ENCODE measurements at regions not wholly inside any gene's neighbourhood (a gene's known extent, or its start where the extent isn't known, plus 50 kb on each side); places are given as distances from the start of the nearest gene placed in this dataset.

- H3K14ac ChIP-seq (ENCODE audit: insufficient read length), result no peak overlapping the region
- no peak for DNase-seq (ENCODE audit: low read depth in 1 of 2, low spot score in 2 of 2)
- no peak overlapping the region for H3K18ac ChIP-seq (ENCODE audit: extremely low read depth, low read length)
- no peak overlapping the region for H3K4me2 ChIP-seq (ENCODE audit: insufficient read depth in 1 of 2, low read depth in 2 of 2, low read length in 2 of 2)
- no peak overlapping the region for H2BK12ac ChIP-seq (ENCODE audit: low read depth, low read length)
- H3K4me3 ChIP-seq (ENCODE audit: extremely low read depth in 1 of 4, insufficient read depth in 2 of 4, low read depth in 3 of 4, low read length in 4 of 4), result no peak overlapping the region
- H4K20me1 ChIP-seq (replicated peaks in 1 of 2; ENCODE audit: control insufficient read depth in 1 of 2, insufficient read depth in 2 of 2, low read length in 2 of 2), result no peaks in the 10 kb centered on the region
- WGBS, 2 experiments (ENCODE audit: extremely low coverage in 1 of 2, insufficient coverage in 1 of 2, insufficient read length in 1 of 2, insufficient replicate concordance in 2 of 2, low coverage in 1 of 2, low lambda C conversion rate in 2 of 2, missing lambda C conversion rate in 1 of 2), result 93% methylated on average over 1 of the region's 1 CpG; no CpG with 5 or more reads in 1 of the 2 experiments
- no peaks in the 10 kb centered on the region for H3K23me2 ChIP-seq (ENCODE audit: low read depth, low read length)
- H2BK15ac ChIP-seq (ENCODE audit: low read length), result no peak overlapping the region
- H3K4me1 ChIP-seq (replicated peaks in 1 of 4; ENCODE audit: control insufficient read depth in 3 of 4, insufficient read depth in 4 of 4, low read length in 3 of 4), result no peaks in the 10 kb centered on the region
- H3K56ac ChIP-seq (replicated peaks; ENCODE audit: insufficient read length, low read depth, low read length), result no peak overlapping the region
- H3K4ac ChIP-seq (replicated peaks; ENCODE audit: insufficient read length, low read depth, low read length), result no peak overlapping the region
- no peaks in the 10 kb centered on the region for H3K27me3 ChIP-seq (replicated peaks in 1 of 4; ENCODE audit: control insufficient read depth in 3 of 4, extremely low read depth in 1 of 4, insufficient read depth in 3 of 4, low read length in 3 of 4)
- no peak overlapping the region for H2BK120ac ChIP-seq (replicated peaks; ENCODE audit: low read depth, low read length)
- H3K23ac ChIP-seq (ENCODE audit: insufficient read length), result no peak overlapping the region
- H3K79me2 ChIP-seq (ENCODE audit: control insufficient read depth in 1 of 2, insufficient read depth in 2 of 2, low read length in 2 of 2), result no peaks in the 10 kb centered on the region
- H3K27ac ChIP-seq (ENCODE audit: low read depth, low read length), result no peak overlapping the region
- no peak overlapping the region for H2AFZ ChIP-seq (ENCODE audit: low read length)
- H3K36me3 ChIP-seq (ENCODE audit: control insufficient read depth in 2 of 4, insufficient read depth in 4 of 4, low read length in 3 of 4), result no peaks in the 10 kb centered on the region
- no peak overlapping the region for H4K8ac ChIP-seq (ENCODE audit: extremely low read depth, insufficient read depth, low read length)
- FAIRE-seq, result no peak
- H3K9me3 ChIP-seq (ENCODE audit: insufficient read depth in 2 of 2, low read depth in 1 of 2, low read length in 1 of 2), result no peaks in the 10 kb centered on the region
- H2BK5ac ChIP-seq (ENCODE audit: low read depth, low read length), result no peak overlapping the region
- ChIA-PET CTCF (ENCODE audit: partially characterized antibody) (no interaction called here), POLR2A (ENCODE audit: partially characterized antibody) (no interaction called here)
- H3K9ac ChIP-seq (replicated peaks in 1 of 4; ENCODE audit: extremely low read depth in 1 of 4, low read depth in 3 of 4, low read length in 3 of 4), result no peak overlapping the region
- H3K79me1 ChIP-seq (ENCODE audit: low read depth, low read length), result no peaks in the 10 kb centered on the region
- TF ChIP-seq SUZ12 (IDR thresholded peaks at IDR 0.05; ENCODE audit: low read length) (no peak), SP1 (IDR thresholded peaks at IDR 0.05; ENCODE audit: low read depth, low read length) (no peak), EGR1 (IDR thresholded peaks at IDR 0.05; ENCODE audit: borderline replicate concordance, low read depth, low read length) (no peak), CTCF (IDR thresholded peaks at IDR 0.05; ENCODE audit: control extremely low read depth in 1 of 3, insufficient read depth in 1 of 3, low read depth in 1 of 3, low read length in 3 of 3) (no peak), ZNF274 (IDR thresholded peaks at IDR 0.05; ENCODE audit: borderline replicate concordance, extremely low read depth, low read length) (no peak), SIRT6 (IDR thresholded peaks at IDR 0.05; ENCODE audit: low read length) (no peak)
- H4K91ac ChIP-seq (replicated peaks; ENCODE audit: insufficient read length, low read length), result no peak overlapping the region
- no peak overlapping the region for H4K5ac ChIP-seq (ENCODE audit: insufficient read length, low read depth, low read length)
- no peak overlapping the region for H2BK20ac ChIP-seq (ENCODE audit: low read length)
- H2AK5ac ChIP-seq (ENCODE audit: low read depth, low read length), result no peak overlapping the region
Measured at GRCh38 chr13:69410761-69411160, 696.9 kb upstream of the ATXN8OS start.

All from H1 (cell line).